H1 (cell line): ENCODE measurements at regions not wholly inside any gene's neighbourhood (a gene's known extent, or its start where the extent isn't known, plus 50 kb on each side); places are given as distances from the start of the nearest gene placed in this dataset.

Experiments used
- CTCF ChIA-PET: fragments of 300-600 bp; sonication (Branson Sonifier 250); formaldehyde crosslinking; loops from one replicate; lab custom pipeline; 2021; ENCODE audit not compliant: partially characterized antibody; lab: Charles Lee
- POLR2A ChIA-PET: fragments of 300-600 bp; sonication (Branson Sonifier 250); formaldehyde crosslinking; loops from one replicate; lab custom pipeline; 2021; ENCODE audit warnings: inconsistent platforms; ENCODE audit not compliant: partially characterized antibody; lab: Charles Lee
- DNase-seq, 2 experiments: peaks; one replicate each; pipeline versions ENCODE4 v3.0.0 to v3.0.0-alpha.2; 2010 to 2022; ENCODE audit warnings: low spot score in 2 of 2, low read depth in 1 of 2, mixed read lengths in 1 of 2
- FAIRE-seq: peaks from 2 replicates; lab custom pipeline; 2011; peaks lifted over from hg19 to GRCh38; lab: Jason Lieb, UNC
- H2AFZ ChIP-seq: 2 replicates; pipeline ENCODE4 v1.8.1; 2012; ENCODE audit warnings: low read length, inconsistent platforms
- H2AK5ac ChIP-seq: 2 replicates; pipeline ENCODE4 v1.6.1; 2013; ENCODE audit warnings: low read depth, low read length
- H2BK120ac ChIP-seq: replicated peaks from 2 replicates; pipeline ENCODE3; 2013; ENCODE audit warnings: low read depth, low read length, inconsistent platforms
- H2BK12ac ChIP-seq: 2 replicates; pipeline ENCODE4 v1.6.1; 2013; ENCODE audit warnings: low read depth, low read length
- H2BK15ac ChIP-seq: 2 replicates; pipeline ENCODE4 v1.6.1; 2013; ENCODE audit warnings: low read length
- H2BK20ac ChIP-seq: 2 replicates; pipeline ENCODE4 v1.6.1; 2013; ENCODE audit warnings: low read length
- H2BK5ac ChIP-seq: 2 replicates; pipeline ENCODE4 v1.6.1; 2013; ENCODE audit warnings: low read depth, low read length
- H3K14ac ChIP-seq: 2 replicates; pipeline ENCODE4 v1.6.1; 2013; ENCODE audit warnings: inconsistent platforms; ENCODE audit not compliant: insufficient read length
- H3K18ac ChIP-seq: 2 replicates; pipeline ENCODE4 v1.6.1; 2013; ENCODE audit warnings: low read length; ENCODE audit errors: extremely low read depth
- H3K23ac ChIP-seq: 2 replicates; pipeline ENCODE4 v1.6.1; 2013; ENCODE audit warnings: inconsistent platforms; ENCODE audit not compliant: insufficient read length
- H3K23me2 ChIP-seq: 2 replicates; pipeline ENCODE4 v1.6.1; 2013; ENCODE audit warnings: low read depth, low read length
- H3K27ac ChIP-seq: 2 replicates; pipeline ENCODE4 v1.6.1; 2011; ENCODE audit warnings: low read depth, low read length, inconsistent platforms
- H3K27me3 ChIP-seq, 4 experiments: replicated peaks in 1 of 4; 1 replicate in 1 of 4; 2 replicates in 3 of 4; pipeline versions ENCODE4 v1.6.1 to v1.8.1; 2011 to 2013; ENCODE audit warnings: low read length in 3 of 4, mild to moderate bottlenecking in 3 of 4, inconsistent platforms in 2 of 4, mixed read lengths in 2 of 4, moderate library complexity in 1 of 4; ENCODE audit not compliant: control insufficient read depth in 3 of 4, insufficient read depth in 3 of 4; ENCODE audit errors: extremely low read depth in 1 of 4
- H3K36me3 ChIP-seq, 4 experiments: 2 replicates each; pipeline versions ENCODE4 v1.6.1 to v1.8.1; 2011 to 2013; ENCODE audit warnings: mild to moderate bottlenecking in 4 of 4, low read length in 3 of 4, moderate library complexity in 2 of 4, control low read depth in 1 of 4, inconsistent platforms in 1 of 4; ENCODE audit not compliant: insufficient read depth in 4 of 4, control insufficient read depth in 2 of 4
- H3K4ac ChIP-seq: replicated peaks from 2 replicates; pipeline ENCODE3; 2013; ENCODE audit warnings: low read length, low read depth, mixed read lengths, inconsistent platforms; ENCODE audit not compliant: insufficient read length
- H3K4me1 ChIP-seq, 4 experiments: replicated peaks in 1 of 4; 1 replicate in 1 of 4; 2 replicates in 3 of 4; pipeline versions ENCODE4 v1.6.1 to v1.8.1; 2011 to 2013; ENCODE audit warnings: low read length in 3 of 4, inconsistent platforms in 2 of 4, mixed read lengths in 1 of 4; ENCODE audit not compliant: insufficient read depth in 4 of 4, control insufficient read depth in 3 of 4
- H3K4me2 ChIP-seq, 2 experiments: 2 replicates each; pipeline versions ENCODE4 v1.6.1 to v1.8.1; 2011 to 2013; ENCODE audit warnings: low read depth in 2 of 2, low read length in 2 of 2, control low read depth in 1 of 2, inconsistent platforms in 1 of 2, mild to moderate bottlenecking in 1 of 2; ENCODE audit not compliant: insufficient read depth in 1 of 2
- H3K4me3 ChIP-seq, 4 experiments: fragments of 200-600, 300-600 bp in 1 of 4; sonication (generic), shearing (Covaris generic), sonication (Bioruptor Twin) in 1 of 4; 2 replicates each; pipeline versions ENCODE4 v1.5.1 to v1.8.1; 2011 to 2016; ENCODE audit warnings: low read length in 4 of 4, low read depth in 3 of 4, control low read depth in 2 of 4, inconsistent platforms in 2 of 4, mild to moderate bottlenecking in 2 of 4, mixed read lengths in 1 of 4, moderate library complexity in 1 of 4; ENCODE audit not compliant: insufficient read depth in 2 of 4; ENCODE audit errors: extremely low read depth in 1 of 4
- H3K56ac ChIP-seq: replicated peaks from 2 replicates; pipeline ENCODE3; 2013; ENCODE audit warnings: low read depth, mild to moderate bottlenecking, mixed read lengths, low read length, inconsistent platforms; ENCODE audit not compliant: insufficient read length
- H3K79me1 ChIP-seq: 2 replicates; pipeline ENCODE4 v1.6.1; 2013; ENCODE audit warnings: low read depth, low read length, control low read depth
- H3K79me2 ChIP-seq, 2 experiments: 2 replicates each; pipeline versions ENCODE4 v1.6.1 to v1.8.1; 2012 to 2013; ENCODE audit warnings: low read length in 2 of 2, mild to moderate bottlenecking in 2 of 2, inconsistent platforms in 1 of 2; ENCODE audit not compliant: insufficient read depth in 2 of 2, control insufficient read depth in 1 of 2
- H3K9ac ChIP-seq, 4 experiments: replicated peaks in 1 of 4; 1 replicate in 1 of 4; 2 replicates in 3 of 4; pipeline versions ENCODE4 v1.6.1 to v1.8.1; 2011 to 2013; ENCODE audit warnings: low read depth in 3 of 4, low read length in 3 of 4, control low read depth in 2 of 4, mild to moderate bottlenecking in 2 of 4, moderate library complexity in 2 of 4, inconsistent platforms in 1 of 4; ENCODE audit errors: extremely low read depth in 1 of 4
- H3K9me3 ChIP-seq, 2 experiments: 2 replicates each; pipeline versions ENCODE4 v1.6.1 to v1.8.1; 2012 to 2013; ENCODE audit warnings: mild to moderate bottlenecking in 2 of 2, moderate library complexity in 2 of 2, control low read depth in 1 of 2, inconsistent platforms in 1 of 2, low read depth in 1 of 2, low read length in 1 of 2, mixed read lengths in 1 of 2; ENCODE audit not compliant: insufficient read depth in 2 of 2
- H4K20me1 ChIP-seq, 2 experiments: replicated peaks in 1 of 2; 2 replicates each; pipeline versions ENCODE3 to v1.8.1; 2011 to 2013; ENCODE audit warnings: inconsistent platforms in 2 of 2, low read length in 2 of 2, mild to moderate bottlenecking in 1 of 2; ENCODE audit not compliant: insufficient read depth in 2 of 2, control insufficient read depth in 1 of 2
- H4K5ac ChIP-seq: 2 replicates; pipeline ENCODE4 v1.6.1; 2013; ENCODE audit warnings: low read length, low read depth, mixed read lengths, inconsistent platforms; ENCODE audit not compliant: insufficient read length
- H4K8ac ChIP-seq: 2 replicates; pipeline ENCODE4 v1.8.0; 2013; ENCODE audit warnings: mild to moderate bottlenecking, moderate library complexity, low read length, inconsistent platforms; ENCODE audit not compliant: insufficient read depth; ENCODE audit errors: extremely low read depth
- H4K91ac ChIP-seq: replicated peaks from 2 replicates; pipeline ENCODE3; 2013; ENCODE audit warnings: low read length, mixed read lengths, inconsistent platforms; ENCODE audit not compliant: insufficient read length
- CBX5 ChIP-seq: fragments of 300-800, 300-1000 bp; sonication (generic); IDR thresholded peaks from 2 replicates; pipeline ENCODE4 v1.7.1; 2016; ENCODE audit warnings: antibody characterized with exemption, low read length, low read depth
- CTBP2 ChIP-seq: IDR thresholded peaks from 2 replicates; pipeline ENCODE4 v1.7.0; 2011; ENCODE audit warnings: borderline replicate concordance, mild to moderate bottlenecking, moderate library complexity, mixed read lengths, low read length; ENCODE audit not compliant: insufficient read depth, insufficient read length
- HDAC2 ChIP-seq, 2 experiments: fragments of 300-600 bp in 1 of 2; sonication (generic) in 1 of 2; IDR thresholded peaks; 2 replicates each; pipeline ENCODE4 v1.6.1; 2011 to 2012; ENCODE audit warnings: low read depth in 2 of 2, low read length in 2 of 2, mild to moderate bottlenecking in 2 of 2, moderate library complexity in 2 of 2, borderline replicate concordance in 1 of 2, inconsistent platforms in 1 of 2
- JUND ChIP-seq: IDR thresholded peaks from 2 replicates; pipeline ENCODE4 v1.6.1; 2011; ENCODE audit warnings: mild to moderate bottlenecking, improper control_type of control experiment, low read length
- NANOG ChIP-seq: IDR thresholded peaks from 2 replicates; pipeline ENCODE4 v1.6.1; 2011; ENCODE audit warnings: low read length, low read depth, mild to moderate bottlenecking, inconsistent platforms; ENCODE audit not compliant: insufficient read depth, poor library complexity, severe bottlenecking
- RAD21 ChIP-seq, 2 experiments: IDR thresholded peaks in 1 of 2; conservative IDR thresholded peaks in 1 of 2; 2 replicates each; pipeline ENCODE4 v1.6.1; 2011; ENCODE audit warnings: low read depth in 2 of 2, low read length in 2 of 2, improper control_type of control experiment in 1 of 2, inconsistent platforms in 1 of 2, mild to moderate bottlenecking in 1 of 2, moderate library complexity in 1 of 2
- RFX5 ChIP-seq: IDR thresholded peaks from 2 replicates; pipeline ENCODE4 v1.6.1; 2011; ENCODE audit warnings: low read depth, low read length, improper control_type of control experiment, borderline replicate concordance
- SIRT6 ChIP-seq: IDR thresholded peaks from one replicate; pipeline ENCODE4 v1.7.1; 2012; ENCODE audit warnings: low read length, inconsistent platforms
- SP4 ChIP-seq: IDR thresholded peaks from 2 replicates; pipeline ENCODE4 v1.6.1; 2012; ENCODE audit warnings: low read length, inconsistent platforms
- WGBS, 2 experiments: shearing (Covaris generic) in 1 of 2; methylation state at CpG; one replicate each; pipeline versions ENCODE4 v1.1.6 to v1.1.7; 2013 to 2015; ENCODE audit warnings: low lambda C conversion rate in 2 of 2, mixed read lengths in 2 of 2, inconsistent platforms in 1 of 2, low coverage in 1 of 2, missing lambda C conversion rate in 1 of 2; ENCODE audit not compliant: insufficient replicate concordance in 2 of 2, insufficient coverage in 1 of 2, insufficient read length in 1 of 2; ENCODE audit errors: extremely low coverage in 1 of 2, missing lambda C conversion rate in 1 of 2; 5-methylcytosine and 5-hydroxymethylcytosine counted together

GRCh38 chr12:90209029-90209428 lies 500.4 kb upstream of the ATP2B1 start:
- TF ChIP-seq NANOG (no peak), HDAC2 (IDR thresholded peaks at IDR 0.05; ENCODE audit: borderline replicate concordance in 1 of 2, low read depth in 2 of 2, low read length in 2 of 2) (no peak), SP4 (no peak), JUND (no peak), SIRT6 (no peak), RFX5 (no peak), CTBP2 (no peak), CBX5 (no peak), RAD21 (IDR thresholded peaks at IDR 0.05 in 1 of 2, conservative IDR thresholded peaks at IDR 0.05 in 1 of 2; ENCODE audit: low read depth in 2 of 2, low read length in 2 of 2) (no peak)
- no peaks in the 10 kb centered on the region for H3K27me3 ChIP-seq
- no peaks in the 10 kb centered on the region for H4K20me1 ChIP-seq
- no peaks in the 10 kb centered on the region for H3K79me1 ChIP-seq
- no peak overlapping the region for H3K9ac ChIP-seq
- no peaks in the 10 kb centered on the region for H3K23me2 ChIP-seq
- H3K36me3 ChIP-seq = peaks cover 0 to 3% (median 0%) of the 10 kb centered on the region in 4 experiments; a peak in 1 of 8 replicates
- H4K91ac ChIP-seq = no peak overlapping the region
- peaks cover 12 to 13% of the 10 kb centered on the region in 2 experiments for H3K9me3 ChIP-seq
- DNase-seq = no peak
- no peak overlapping the region for H2BK20ac ChIP-seq
- CTCF ChIA-PET = interaction anchor here (0.5 to 0.7 kb wide), 2 partner anchors 73 to 1448 kb away, joined by 3 read pairs; no protein-coding TSS in a partner anchor
- FAIRE-seq = no peak
- H2BK120ac ChIP-seq = no peak overlapping the region
- no peak overlapping the region for H3K14ac ChIP-seq
- no peak overlapping the region for H3K4ac ChIP-seq
- H2AK5ac ChIP-seq = no peak overlapping the region
- no peak overlapping the region for H3K4me2 ChIP-seq
- no peak overlapping the region for H3K56ac ChIP-seq
- 80% methylated on average over 1 of the region's 1 CpG; no CpG with 5 or more reads in 1 of the 2 experiments for WGBS, 2 experiments
- H3K23ac ChIP-seq = no peak overlapping the region
- no peak overlapping the region for H4K8ac ChIP-seq
- no peak overlapping the region for H4K5ac ChIP-seq
- H3K18ac ChIP-seq = no peak overlapping the region
- H2BK12ac ChIP-seq = no peak overlapping the region
- H3K27ac ChIP-seq = no peak overlapping the region
- H2AFZ ChIP-seq = no peak overlapping the region
- H2BK15ac ChIP-seq = no peak overlapping the region
- no peak overlapping the region for H2BK5ac ChIP-seq
- no peaks in the 10 kb centered on the region for H3K4me1 ChIP-seq
- H3K4me3 ChIP-seq = no peak overlapping the region
- POLR2A ChIA-PET = no interaction called here
- H3K79me2 ChIP-seq = no peaks in the 10 kb centered on the region
